Ascending aorta (tissue), 2 donors: ENCODE measurements at regions not wholly inside any gene's neighbourhood (a gene's known extent, or its start where the extent isn't known, plus 50 kb on each side); places are given as distances from the start of the nearest gene placed in this dataset.

Source experiments
- DNase-seq, 2 donors: peaks; one replicate each; pipeline ENCODE4 v3.0.0-alpha.2; 2019; ENCODE audit warnings: low spot score in 2 of 2
- H3K27ac ChIP-seq, 2 donors: fragments of 200-600 bp; sonication (generic); one replicate each; pipeline ENCODE4 v1.5.1; 2016 to 2017; ENCODE audit warnings: mild to moderate bottlenecking in 1 of 2
- H3K27me3 ChIP-seq: fragments of 200-600 bp; sonication (generic); one replicate; pipeline ENCODE4 v1.5.1; 2017
- H3K36me3 ChIP-seq, 2 donors: fragments of 200-600 bp; sonication (generic); one replicate each; pipeline ENCODE4 v1.5.1; 2016
- H3K4me1 ChIP-seq, 2 donors: fragments of 200-600 bp; sonication (generic); one replicate each; pipeline ENCODE4 v1.5.1; 2016 to 2017; ENCODE audit warnings: mild to moderate bottlenecking in 1 of 2
- H3K4me3 ChIP-seq, 2 donors: fragments of 200-600 bp; sonication (generic); one replicate each; pipeline ENCODE4 v1.5.1; 2016 to 2017; ENCODE audit warnings: mild to moderate bottlenecking in 1 of 2
- H3K9me3 ChIP-seq, 2 donors: fragments of 200-600 bp; sonication (generic); one replicate each; pipeline ENCODE4 v1.5.1; 2016
- CTCF ChIP-seq, 3 experiments: fragments of 200-600 bp in 2 of 3; fragments of 450-650 bp in 1 of 3; sonication (generic) in 2 of 3; IDR thresholded peaks; one replicate each; pipeline ENCODE4 v1.5.1; 2016 to 2019; ENCODE audit warnings: antibody characterized with exemption in 3 of 3, mild to moderate bottlenecking in 1 of 3, moderate library complexity in 1 of 3
- intact Hi-C: fragments of 100-400 bp; cut with DNase I; formaldehyde crosslinking; loops from one replicate; pipeline ENCODE4 v1.15.1; 2023

GRCh38 chr6:140857739-140858380, 1274.9 kb upstream of the GJE1 start:
- H3K27me3 ChIP-seq: no peaks in the 10 kb centered on the region
- no peak overlapping the region for H3K4me3 ChIP-seq
- H3K27ac ChIP-seq: peak overlapping the region in 1 of 2 donors; percentile 46
- TF ChIP-seq CTCF (IDR thresholded peaks at IDR 0.05): no peak
- DNase-seq: no peak
- H3K9me3 ChIP-seq: no peaks in the 10 kb centered on the region
- H3K4me1 ChIP-seq: peaks cover 0 to 11% of the 10 kb centered on the region in 2 donors
- intact Hi-C loops: no loop called here
- no peaks in the 10 kb centered on the region for H3K36me3 ChIP-seq

- Histone ChIP-seq H3K27me3 (no peaks in the 10 kb centered on the region), H3K9me3 (no peaks in the 10 kb centered on the region), H3K4me3 (no peak overlapping the region), H3K27ac (no peak overlapping the region), H3K4me1 (peaks cover 0 to 11% of the 10 kb centered on the region in 2 donors), H3K36me3 (no peaks in the 10 kb centered on the region)
- no peak for DNase-seq
- intact Hi-C loops: no loop called here
- no peak for TF ChIP-seq CTCF (IDR thresholded peaks at IDR 0.05)
Measured at GRCh38 chr6:140855520-140855919, 1277.2 kb upstream of the GJE1 start.

- Histone ChIP-seq H3K27ac (no peak overlapping the region), H3K36me3 (no peaks in the 10 kb centered on the region), H3K4me1 (peaks cover 0 to 13% of the 10 kb centered on the region in 2 donors), H3K27me3 (no peaks in the 10 kb centered on the region), H3K4me3 (no peak overlapping the region), H3K9me3 (no peaks in the 10 kb centered on the region)
- TF ChIP-seq CTCF (IDR thresholded peaks at IDR 0.05): no peak
- intact Hi-C loops: no loop called here
- DNase-seq: no peak
Measured at GRCh38 chr6:140854318-140854717, 1278.4 kb upstream of the GJE1 start.

- Histone ChIP-seq H3K27me3 (no peaks in the 10 kb centered on the region), H3K36me3 (no peaks in the 10 kb centered on the region), H3K4me3 (no peak overlapping the region), H3K27ac (no peak overlapping the region), H3K4me1 (peaks cover 0 to 12% of the 10 kb centered on the region in 2 donors), H3K9me3 (no peaks in the 10 kb centered on the region)
- intact Hi-C loops: no loop called here
- no peak for TF ChIP-seq CTCF (IDR thresholded peaks at IDR 0.05)
- no peak for DNase-seq
Measured at GRCh38 chr6:140850438-140850837, 1282.3 kb upstream of the GJE1 start.

GRCh38 chr6:140849456-140849855, 1283.3 kb upstream of the GJE1 start:
- Histone ChIP-seq H3K27ac (no peak overlapping the region), H3K4me3 (no peak overlapping the region), H3K27me3 (no peaks in the 10 kb centered on the region), H3K9me3 (no peaks in the 10 kb centered on the region), H3K36me3 (no peaks in the 10 kb centered on the region), H3K4me1 (peaks cover 0 to 12% of the 10 kb centered on the region in 2 donors)
- intact Hi-C loops: no loop called here
- no peak for TF ChIP-seq CTCF (IDR thresholded peaks at IDR 0.05)
- DNase-seq: no peak

- Histone ChIP-seq H3K4me1 (peaks cover 0 to 9% of the 10 kb centered on the region in 2 donors), H3K36me3 (no peaks in the 10 kb centered on the region), H3K27ac (no peak overlapping the region), H3K27me3 (no peaks in the 10 kb centered on the region), H3K4me3 (no peak overlapping the region), H3K9me3 (no peaks in the 10 kb centered on the region)
- no peak for DNase-seq
- intact Hi-C loops: no loop called here
- no peak for TF ChIP-seq CTCF (IDR thresholded peaks at IDR 0.05)
Measured at GRCh38 chr6:140847262-140847645, 1285.5 kb upstream of the GJE1 start.
